HEK293T (cell line): ENCODE measurements at regions not wholly inside any gene's neighbourhood (a gene's known extent, or its start where the extent isn't known, plus 50 kb on each side); places are given as distances from the start of the nearest gene placed in this dataset.

Experiments used
- ARNT ChIP-seq: fragments of 450-650 bp; IDR thresholded peaks from 2 replicates; pipeline ENCODE4 v1.6.1; 2017; ENCODE audit warnings: mild to moderate bottlenecking
- CTBP1 ChIP-seq: fragments of 450-650 bp; IDR thresholded peaks from 2 replicates; pipeline ENCODE4 v1.6.1; 2016; ENCODE audit warnings: borderline replicate concordance
- ELF4 ChIP-seq: fragments of 450-650 bp; IDR thresholded peaks from 2 replicates; pipeline ENCODE4 v1.6.1; 2017; ENCODE audit warnings: antibody characterized with exemption
- FOXA1 ChIP-seq: fragments of 450-650 bp; IDR thresholded peaks from 2 replicates; pipeline ENCODE4 v1.6.1; 2016; ENCODE audit warnings: mild to moderate bottlenecking
- FOXK2 ChIP-seq: fragments of 450-650 bp; IDR thresholded peaks from 2 replicates; pipeline ENCODE4 v1.6.1; 2016; ENCODE audit warnings: mild to moderate bottlenecking
- L3MBTL2 ChIP-seq: fragments of 450-650 bp; conservative IDR thresholded peaks from 2 replicates; pipeline ENCODE4 v1.6.1; 2016; ENCODE audit warnings: mild to moderate bottlenecking
- NFRKB ChIP-seq: fragments of 450-650 bp; IDR thresholded peaks from 2 replicates; pipeline ENCODE4 v1.6.1; 2016; ENCODE audit warnings: mild to moderate bottlenecking, moderate library complexity
- SP1 ChIP-seq: fragments of 450-650 bp; IDR thresholded peaks from 2 replicates; pipeline ENCODE4 v1.6.1; 2017
- SUZ12 ChIP-seq: fragments of 450-650 bp; IDR thresholded peaks from 2 replicates; pipeline ENCODE4 v1.6.1; 2016; ENCODE audit warnings: mild to moderate bottlenecking

DNA sequence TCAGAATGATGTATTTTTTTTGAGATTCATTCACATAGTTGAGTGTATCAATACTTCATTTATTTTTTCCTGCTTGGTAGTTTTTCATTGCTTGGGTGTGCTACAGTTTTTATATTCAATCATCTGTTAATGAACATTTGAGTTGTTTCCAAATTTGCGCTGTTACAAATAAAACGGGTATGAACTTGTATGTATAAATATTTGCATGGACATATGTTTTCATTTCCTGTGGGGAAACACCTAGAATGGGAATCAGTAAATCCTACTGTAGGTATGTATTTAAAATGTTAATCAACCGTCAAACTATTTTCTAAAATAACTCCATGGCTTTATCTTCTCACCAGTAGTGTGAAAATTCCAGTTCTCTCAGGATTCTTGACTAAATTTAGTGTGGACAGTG is 826.3 kb downstream of the EFNB2 start:
- TF ChIP-seq FOXA1 (no peak), NFRKB (no peak), ARNT (no peak), FOXK2 (no peak), ELF4 (no peak), L3MBTL2 (no peak), CTBP1 (no peak), SUZ12 (no peak), SP1 (no peak)
